GM12878 (cell line): ENCODE measurements at regions not wholly inside any gene's neighbourhood (a gene's known extent, or its start where the extent isn't known, plus 50 kb on each side); places are given as distances from the start of the nearest gene placed in this dataset.

Source experiments
- ATAC-seq: fragments of 200-7000 bp; cut with Tn5 transposase; 3 replicates; pipeline ENCODE4 v1.9.1; 2020; ENCODE audit warnings: mild to moderate bottlenecking, moderate library complexity
- BruUV-seq: library from RNA; stranded (reverse); fragments of 400-500 nt; replicated peaks from 2 replicates; lab custom pipeline; 2021; lab: Mats Ljungman, UMichigan
- CTCF ChIA-PET: fragments of 300-600 bp; sonication (Branson Sonifier 250); formaldehyde crosslinking; extraction: SDS; loops from one replicate; lab custom pipeline; 2021; ENCODE audit warnings: inconsistent platforms; lab: Yijun Ruan, JAX
- POLR2A ChIA-PET: fragments of 350-600 bp; formaldehyde crosslinking; extraction: SDS; loops from one replicate; lab custom pipeline; 2021; ENCODE audit warnings: inconsistent platforms; lab: Charles Lee
- RAD21 ChIA-PET: fragments of 300-600 bp; sonication (Branson Sonifier 250); formaldehyde crosslinking; loops from one replicate; lab custom pipeline; 2023; ENCODE audit warnings: antibody characterized with exemption; ENCODE audit not compliant: unreplicated experiment; lab: Charles Lee
- SMC1A ChIA-PET: fragments of 300-600 bp; sonication (Branson Sonifier 250); formaldehyde crosslinking; loops from one replicate; lab custom pipeline; 2023; ENCODE audit not compliant: unreplicated experiment, uncharacterized antibody; lab: Charles Lee
- DNase-seq: peaks from one replicate; pipeline ENCODE4 v3.0.0-alpha.2; 2011; ENCODE audit warnings: low read depth, low spot score
- FAIRE-seq: peaks from 3 replicates; lab custom pipeline; 2011; peaks lifted over from hg19 to GRCh38; lab: Jason Lieb, UNC
- H2AFZ ChIP-seq: 2 replicates; pipeline ENCODE4 v1.6.0; 2011; ENCODE audit warnings: low read depth, low read length, control low read depth; ENCODE audit not compliant: control insufficient read depth
- H3K27ac ChIP-seq: 2 replicates; pipeline ENCODE4 v1.5.1; 2011; ENCODE audit warnings: control low read depth; ENCODE audit not compliant: control insufficient read depth, insufficient read depth
- H3K27me3 ChIP-seq, 2 experiments: replicated peaks in 1 of 2; 2 replicates each; pipeline versions ENCODE4 v1.6.0 to v1.6.1; 2011; ENCODE audit warnings: low read length in 1 of 2; ENCODE audit not compliant: control insufficient read depth in 2 of 2, insufficient read depth in 2 of 2
- H3K36me3 ChIP-seq, 2 experiments: 2 replicates each; pipeline ENCODE4 v1.5.1; 2011; ENCODE audit warnings: low read length in 1 of 2; ENCODE audit not compliant: control insufficient read depth in 2 of 2, insufficient read depth in 2 of 2
- H3K4me1 ChIP-seq: 2 replicates; pipeline ENCODE4 v1.6.1; 2011; ENCODE audit warnings: mild to moderate bottlenecking, low read length, moderate library complexity, mixed read lengths; ENCODE audit not compliant: control insufficient read depth, insufficient read depth
- H3K4me2 ChIP-seq: 2 replicates; pipeline ENCODE4 v1.6.0; 2011; ENCODE audit warnings: control low read depth; ENCODE audit not compliant: control insufficient read depth, insufficient read depth
- H3K4me3 ChIP-seq: fragments of 200-600 bp; sonication (generic); 2 replicates; pipeline ENCODE4 v1.5.1; 2016
- H3K79me2 ChIP-seq: 2 replicates; pipeline ENCODE4 v1.6.0; 2011; ENCODE audit warnings: low read length; ENCODE audit not compliant: control insufficient read depth, insufficient read depth
- H3K9ac ChIP-seq: 2 replicates; pipeline ENCODE4 v1.8.0; 2011; ENCODE audit warnings: low read length, control low read depth, mixed read lengths; ENCODE audit not compliant: control insufficient read depth, insufficient read depth
- H3K9me3 ChIP-seq: replicated peaks from 3 replicates; pipeline ENCODE4 v1.5.1; 2011; ENCODE audit warnings: mild to moderate bottlenecking, low read length; ENCODE audit not compliant: control insufficient read depth, insufficient read depth
- H4K20me1 ChIP-seq: 2 replicates; pipeline ENCODE4 v1.6.0; 2011; ENCODE audit not compliant: control insufficient read depth, insufficient read depth
- CBX3 ChIP-seq: fragments of 200-600 bp; sonication (generic); IDR thresholded peaks from 2 replicates; pipeline ENCODE4 v1.6.1; 2016; ENCODE audit warnings: low read depth, borderline replicate concordance
- GABPA ChIP-seq: IDR thresholded peaks from 2 replicates; pipeline ENCODE4 v1.6.1; 2014; ENCODE audit warnings: antibody characterized with exemption, low read depth, mild to moderate bottlenecking, inconsistent platforms
- MEF2B ChIP-seq: fragments of 450-650 bp; IDR thresholded peaks from 2 replicates; pipeline ENCODE4 v1.6.1; 2018; ENCODE audit warnings: mild to moderate bottlenecking, moderate library complexity; ENCODE audit not compliant: partially characterized antibody, poor library complexity, severe bottlenecking
- RB1 ChIP-seq: fragments of 450-650 bp; formaldehyde crosslinking; IDR thresholded peaks from 2 replicates; pipeline ENCODE4 v1.6.1; 2017; ENCODE audit warnings: mild to moderate bottlenecking, borderline replicate concordance
- RBBP5 ChIP-seq: fragments of 200-600 bp; sonication (generic); conservative IDR thresholded peaks from 2 replicates; pipeline ENCODE4 v1.6.1; 2016
- SIN3A ChIP-seq: IDR thresholded peaks from 2 replicates; pipeline ENCODE4 v1.6.1; 2012; ENCODE audit warnings: low read depth, low read length, improper control_type of control experiment
- SUPT20H ChIP-seq: IDR thresholded peaks from 2 replicates; pipeline ENCODE4 v1.6.1; 2011; ENCODE audit warnings: low read depth, mild to moderate bottlenecking, low read length, moderate library complexity, borderline replicate concordance; ENCODE audit not compliant: control insufficient read depth
- YBX1 ChIP-seq: fragments of 450-650 bp; IDR thresholded peaks from 2 replicates; pipeline ENCODE4 v1.6.1; 2016; ENCODE audit warnings: antibody characterized with exemption
- ZNF592 ChIP-seq: fragments of 450-650 bp; IDR thresholded peaks from 2 replicates; pipeline ENCODE4 v1.6.1; 2017; ENCODE audit warnings: mild to moderate bottlenecking, moderate library complexity
- WGBS: methylation state at CpG from one replicate; pipeline ENCODE4 v1.1.6; 2016; ENCODE audit warnings: low lambda C conversion rate; ENCODE audit not compliant: insufficient replicate concordance, insufficient coverage; ENCODE audit errors: missing lambda C conversion rate; 5-methylcytosine and 5-hydroxymethylcytosine counted together
- in situ Hi-C: fragments of 300-500 bp; cut with MboI; formaldehyde crosslinking; loops from 9 replicates; pipeline ENCODE4 v1.14.3; 2018; ENCODE audit warnings: mixed read lengths
- intact Hi-C: fragments of 100-400 bp; cut with micrococcal nuclease; formaldehyde crosslinking; loops from one replicate; pipeline ENCODE4 v1.14.2; 2022; ENCODE audit not compliant: unreplicated experiment
- TF ChIP-seq, protein P1 (sequence below): fragments of 450-650 bp; IDR thresholded peaks from 2 replicates; pipeline ENCODE4 v1.6.1; 2017; ENCODE audit warnings: mild to moderate bottlenecking, moderate library complexity
- TF ChIP-seq, protein P2 (sequence below): fragments of 450-650 bp; IDR thresholded peaks from 2 replicates; pipeline ENCODE4 v1.6.1; 2014; ENCODE audit warnings: mild to moderate bottlenecking

GRCh38 chr3:187445356-187445755, 77.2 kb downstream of the RTP4 start (continued):
- TF ChIP-seq, protein P1, sequence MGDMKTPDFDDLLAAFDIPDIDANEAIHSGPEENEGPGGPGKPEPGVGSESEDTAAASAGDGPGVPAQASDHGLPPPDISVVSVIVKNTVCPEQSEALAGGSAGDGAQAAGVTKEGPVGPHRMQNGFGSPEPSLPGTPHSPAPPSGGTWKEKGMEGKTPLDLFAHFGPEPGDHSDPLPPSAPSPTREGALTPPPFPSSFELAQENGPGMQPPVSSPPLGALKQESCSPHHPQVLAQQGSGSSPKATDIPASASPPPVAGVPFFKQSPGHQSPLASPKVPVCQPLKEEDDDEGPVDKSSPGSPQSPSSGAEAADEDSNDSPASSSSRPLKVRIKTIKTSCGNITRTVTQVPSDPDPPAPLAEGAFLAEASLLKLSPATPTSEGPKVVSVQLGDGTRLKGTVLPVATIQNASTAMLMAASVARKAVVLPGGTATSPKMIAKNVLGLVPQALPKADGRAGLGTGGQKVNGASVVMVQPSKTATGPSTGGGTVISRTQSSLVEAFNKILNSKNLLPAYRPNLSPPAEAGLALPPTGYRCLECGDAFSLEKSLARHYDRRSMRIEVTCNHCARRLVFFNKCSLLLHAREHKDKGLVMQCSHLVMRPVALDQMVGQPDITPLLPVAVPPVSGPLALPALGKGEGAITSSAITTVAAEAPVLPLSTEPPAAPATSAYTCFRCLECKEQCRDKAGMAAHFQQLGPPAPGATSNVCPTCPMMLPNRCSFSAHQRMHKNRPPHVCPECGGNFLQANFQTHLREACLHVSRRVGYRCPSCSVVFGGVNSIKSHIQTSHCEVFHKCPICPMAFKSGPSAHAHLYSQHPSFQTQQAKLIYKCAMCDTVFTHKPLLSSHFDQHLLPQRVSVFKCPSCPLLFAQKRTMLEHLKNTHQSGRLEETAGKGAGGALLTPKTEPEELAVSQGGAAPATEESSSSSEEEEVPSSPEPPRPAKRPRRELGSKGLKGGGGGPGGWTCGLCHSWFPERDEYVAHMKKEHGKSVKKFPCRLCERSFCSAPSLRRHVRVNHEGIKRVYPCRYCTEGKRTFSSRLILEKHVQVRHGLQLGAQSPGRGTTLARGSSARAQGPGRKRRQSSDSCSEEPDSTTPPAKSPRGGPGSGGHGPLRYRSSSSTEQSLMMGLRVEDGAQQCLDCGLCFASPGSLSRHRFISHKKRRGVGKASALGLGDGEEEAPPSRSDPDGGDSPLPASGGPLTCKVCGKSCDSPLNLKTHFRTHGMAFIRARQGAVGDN: no peak
- TF ChIP-seq SIN3A: no peak

- FAIRE-seq (no peak), DNase-seq (no peak), ATAC-seq (no peak)
- no TSS peak for BruUV-seq
- ChIA-PET CTCF (interaction anchor here (1.1 kb wide), 1 partner anchor 115 kb away, joined by 5 read pairs; no protein-coding TSS in a partner anchor), POLR2A (no interaction called here), RAD21 (no interaction called here), SMC1A (interaction anchor here (1.4 kb wide), 1 partner anchor 115 kb away, joined by 3 read pairs; no protein-coding TSS in a partner anchor)
- Histone ChIP-seq H3K4me3 (no peak overlapping the region), H3K27me3 (no peaks in the 10 kb centered on the region), H3K9me3 (no peaks in the 10 kb centered on the region), H3K4me2 (no peak overlapping the region), H3K9ac (no peak overlapping the region), H3K79me2 (no peaks in the 10 kb centered on the region), H2AFZ (no peak overlapping the region), H3K36me3 (no peaks in the 10 kb centered on the region), H3K27ac (no peak overlapping the region), H3K4me1 (no peaks in the 10 kb centered on the region), H4K20me1 (no peaks in the 10 kb centered on the region)
- TF ChIP-seq YBX1: no peak
- no peak for TF ChIP-seq GABPA
- no peak for TF ChIP-seq RBBP5
- TF ChIP-seq MEF2B: no peak
- no peak for TF ChIP-seq RB1
- no peak for TF ChIP-seq CBX3
- TF ChIP-seq ZNF592: no peak
- TF ChIP-seq, protein P2, sequence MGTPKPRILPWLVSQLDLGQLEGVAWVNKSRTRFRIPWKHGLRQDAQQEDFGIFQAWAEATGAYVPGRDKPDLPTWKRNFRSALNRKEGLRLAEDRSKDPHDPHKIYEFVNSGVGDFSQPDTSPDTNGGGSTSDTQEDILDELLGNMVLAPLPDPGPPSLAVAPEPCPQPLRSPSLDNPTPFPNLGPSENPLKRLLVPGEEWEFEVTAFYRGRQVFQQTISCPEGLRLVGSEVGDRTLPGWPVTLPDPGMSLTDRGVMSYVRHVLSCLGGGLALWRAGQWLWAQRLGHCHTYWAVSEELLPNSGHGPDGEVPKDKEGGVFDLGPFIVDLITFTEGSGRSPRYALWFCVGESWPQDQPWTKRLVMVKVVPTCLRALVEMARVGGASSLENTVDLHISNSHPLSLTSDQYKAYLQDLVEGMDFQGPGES: no peak
- no peak for TF ChIP-seq SUPT20H
- in situ Hi-C loops (no loop called here), intact Hi-C loops (no loop called here)
- 2% methylated on average over 2 of the region's 2 CpGs for WGBS
Measured at GRCh38 chr3:187434524-187434923, 66.3 kb downstream of the RTP4 start.
